B cell (primary cell): ENCODE measurements at regions not wholly inside any gene's neighbourhood (a gene's known extent, or its start where the extent isn't known, plus 50 kb on each side); places are given as distances from the start of the nearest gene placed in this dataset.

Experiments used
- ATAC-seq: fragments of 200-7000 bp; cut with Tn5 transposase; one replicate; pipeline ENCODE4 v1.10.0; 2021; ENCODE audit warnings: low read depth, mild to moderate bottlenecking, moderate number of reproducible peaks, moderate library complexity
- CTCF ChIA-PET: fragments of 350-600 bp; sonication (Branson Sonifier 250); formaldehyde crosslinking; loops from one replicate; lab custom pipeline; 2021; ENCODE audit warnings: antibody characterized with exemption, inconsistent platforms; lab: Charles Lee
- POLR2A ChIA-PET: fragments of 350-600 bp; sonication (Branson Sonifier 250); formaldehyde crosslinking; loops from one replicate; lab custom pipeline; 2021; ENCODE audit warnings: antibody characterized with exemption; lab: Charles Lee
- DNase-seq: peaks from one replicate; pipeline ENCODE4 v3.0.0; 2013
- H2AFZ ChIP-seq: 2 replicates; pipeline ENCODE4 v1.6.1; 2012; ENCODE audit warnings: mild to moderate bottlenecking, low read depth, low read length; ENCODE audit not compliant: insufficient read depth, poor library complexity, severe bottlenecking
- H3K27ac ChIP-seq, 2 donors: 1 replicate in 1 of 2; 2 replicates in 1 of 2; pipeline ENCODE4 v1.5.1; 2012 to 2013; ENCODE audit warnings: low read length in 2 of 2, mild to moderate bottlenecking in 2 of 2, moderate library complexity in 1 of 2
- H3K27me3 ChIP-seq, 4 experiments: fragments of 200-600 bp in 1 of 4; sonication (generic) in 1 of 4; replicated peaks in 1 of 4; 1 replicate in 2 of 4; 2 replicates in 2 of 4; pipeline versions ENCODE4 v1.6.1 to v1.7.0; 2013 to 2016; ENCODE audit warnings: low read length in 3 of 4, mild to moderate bottlenecking in 2 of 4, mixed read lengths in 1 of 4, moderate library complexity in 1 of 4; ENCODE audit not compliant: insufficient read depth in 4 of 4, control insufficient read depth in 3 of 4; ENCODE audit errors: control extremely low read depth in 1 of 4
- H3K36me3 ChIP-seq, 2 experiments: replicated peaks in 1 of 2; 1 replicate in 1 of 2; 2 replicates in 1 of 2; pipeline versions ENCODE4 v1.6.1 to v1.7.1; 2013; ENCODE audit warnings: low read length in 1 of 2; ENCODE audit not compliant: insufficient read depth in 2 of 2, control insufficient read depth in 1 of 2; ENCODE audit errors: control extremely low read depth in 1 of 2, extremely low read depth in 1 of 2
- H3K4me1 ChIP-seq, 2 donors: fragments of 200-600 bp in 1 of 2; sonication (generic) in 1 of 2; 1 replicate in 1 of 2; 2 replicates in 1 of 2; pipeline versions ENCODE4 v1.5.1 to v1.6.1; 2013 to 2017; ENCODE audit warnings: low read length in 2 of 2; ENCODE audit not compliant: control insufficient read depth in 2 of 2, insufficient read depth in 2 of 2
- H3K4me2 ChIP-seq: replicated peaks from 2 replicates; pipeline ENCODE3; 2012; ENCODE audit warnings: mild to moderate bottlenecking, low read depth, low read length; ENCODE audit not compliant: poor library complexity, severe bottlenecking
- H3K4me3 ChIP-seq, 5 experiments: fragments of 200-600 bp in 1 of 5; sonication (generic) in 1 of 5; 1 replicate in 3 of 5; 2 replicates in 2 of 5; pipeline versions ENCODE4 v1.5.1 to v1.7.0; 2011 to 2016; ENCODE audit warnings: low read length in 4 of 5, mild to moderate bottlenecking in 4 of 5, low read depth in 2 of 5, control low read depth in 1 of 5, moderate library complexity in 1 of 5; ENCODE audit not compliant: insufficient read depth in 1 of 5; ENCODE audit errors: control extremely low read depth in 1 of 5, extremely low read depth in 1 of 5
- H3K79me2 ChIP-seq: fragments of 200-600 bp; sonication (generic); one replicate; pipeline ENCODE4 v1.6.0; 2016; ENCODE audit warnings: low read length; ENCODE audit not compliant: control insufficient read depth, insufficient read depth
- H3K9ac ChIP-seq: fragments of 200-600 bp; sonication (generic); 2 replicates; pipeline ENCODE4 v1.6.1; 2017; ENCODE audit warnings: mild to moderate bottlenecking, low read length, moderate library complexity
- H3K9me3 ChIP-seq, 3 donors: one replicate each; pipeline versions ENCODE4 v1.6.1 to v1.7.1; 2013; ENCODE audit warnings: low read length in 2 of 3; ENCODE audit not compliant: control insufficient read depth in 2 of 3, insufficient read depth in 1 of 3; ENCODE audit errors: control extremely low read depth in 1 of 3
- H4K20me1 ChIP-seq: 2 replicates; pipeline ENCODE4 v1.6.0; 2012; ENCODE audit warnings: mild to moderate bottlenecking, low read length; ENCODE audit not compliant: insufficient read depth, control insufficient read depth, poor library complexity, severe bottlenecking
- H3K27ac Mint-ChIP-seq: one replicate; pipeline ENCODE4 v1.8.0; 2021; ENCODE audit warnings: mixed read lengths
- H3K27me3 Mint-ChIP-seq: one replicate; pipeline ENCODE4 v1.8.0; 2021; ENCODE audit warnings: mixed read lengths
- H3K4me1 Mint-ChIP-seq: one replicate; pipeline ENCODE4 v1.8.0; 2021; ENCODE audit warnings: mixed read lengths
- H3K4me3 Mint-ChIP-seq: one replicate; pipeline ENCODE4 v1.8.0; 2021; ENCODE audit warnings: mixed read lengths
- H3K9me3 Mint-ChIP-seq: one replicate; pipeline ENCODE4 v1.8.0; 2022; ENCODE audit warnings: mixed read lengths; ENCODE audit not compliant: insufficient read depth
- CTCF ChIP-seq: fragments of 200-600 bp; IDR thresholded peaks from one replicate; pipeline ENCODE4 v1.8.0; 2022; ENCODE audit warnings: antibody characterized with exemption, mild to moderate bottlenecking
- EZH2 ChIP-seq: IDR thresholded peaks from 2 replicates; pipeline ENCODE4 v1.6.1; 2012; ENCODE audit warnings: borderline replicate concordance, low read depth, mild to moderate bottlenecking, moderate library complexity, low read length; ENCODE audit not compliant: insufficient read depth, poor library complexity, severe bottlenecking
- WGBS: methylation state at CpG from one replicate; pipeline ENCODE4 v1.1.5; 2013; ENCODE audit warnings: missing lambda C conversion rate; ENCODE audit not compliant: insufficient coverage; 5-methylcytosine and 5-hydroxymethylcytosine counted together
- intact Hi-C: fragments of 100-400 bp; cut with micrococcal nuclease; formaldehyde crosslinking; loops from one replicate; pipeline ENCODE4 v1.10.0; 2022

- no peak overlapping the region for H3K9ac ChIP-seq
- H3K4me3 Mint-ChIP-seq: no peak overlapping the region
- H3K27ac ChIP-seq: no peak overlapping the region
- no peaks in the 10 kb centered on the region for H3K9me3 ChIP-seq
- no peaks in the 10 kb centered on the region for H3K9me3 Mint-ChIP-seq
- no peak overlapping the region for H3K4me3 ChIP-seq
- H3K36me3 ChIP-seq: no peaks in the 10 kb centered on the region
- no peak overlapping the region for H3K27ac Mint-ChIP-seq
- H3K4me2 ChIP-seq: no peak overlapping the region
- ATAC-seq (no peak), DNase-seq (no peak)
- no peaks in the 10 kb centered on the region for H3K4me1 Mint-ChIP-seq
- H3K27me3 Mint-ChIP-seq: peaks cover 17% of the 10 kb centered on the region
- H3K4me1 ChIP-seq: no peaks in the 10 kb centered on the region
- H4K20me1 ChIP-seq: no peaks in the 10 kb centered on the region
- intact Hi-C loops: no loop called here
- TF ChIP-seq CTCF: no peak
- no peak for TF ChIP-seq EZH2
- H2AFZ ChIP-seq: no peak overlapping the region
- peaks cover 0 to 10% (median 3%) of the 10 kb centered on the region in 4 experiments for H3K27me3 ChIP-seq
- no peaks in the 10 kb centered on the region for H3K79me2 ChIP-seq
- POLR2A ChIA-PET: no interaction called here
- 100% methylated on average over 1 of the region's 1 CpG for whole genome bisulfite sequencing
- CTCF ChIA-PET: no interaction called here
Observed at GRCh38 chr18:51610481-51610880, 413.0 kb upstream of the MEX3C start.

DNA sequence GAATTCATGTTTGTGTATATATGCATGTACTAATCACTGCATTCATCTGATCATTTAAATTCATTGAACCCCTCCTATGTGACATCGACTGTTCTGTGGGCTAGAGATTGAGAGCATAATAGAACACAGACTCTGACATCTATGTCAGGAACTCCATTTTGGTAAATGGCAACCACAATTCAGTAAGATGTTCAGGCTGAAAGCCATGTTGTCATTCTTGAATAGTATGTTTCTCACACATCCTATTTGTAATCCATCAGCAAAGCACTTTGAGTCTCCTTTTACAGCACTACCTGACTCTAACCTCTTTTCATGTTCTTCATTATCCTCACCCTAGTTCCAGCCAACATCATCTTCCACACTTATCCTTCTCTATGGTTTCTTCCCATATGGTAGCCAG is 413.8 kb upstream of the MEX3C start:
- H3K27me3 Mint-ChIP-seq: peaks cover 19% of the 10 kb centered on the region
- TF ChIP-seq CTCF (no peak), EZH2 (no peak)
- DNase-seq (no peak), ATAC-seq (no peak)
- no peaks in the 10 kb centered on the region for H3K79me2 ChIP-seq
- H3K27me3 ChIP-seq: peaks cover 0 to 10% (median 3%) of the 10 kb centered on the region in 4 experiments
- H3K36me3 ChIP-seq: no peaks in the 10 kb centered on the region
- no peak overlapping the region for H3K4me3 Mint-ChIP-seq
- H4K20me1 ChIP-seq: no peaks in the 10 kb centered on the region
- no peak overlapping the region for H3K4me2 ChIP-seq
- no peaks in the 10 kb centered on the region for H3K9me3 ChIP-seq
- intact Hi-C loops: no loop called here
- H3K27ac Mint-ChIP-seq: no peak overlapping the region
- no peak overlapping the region for H3K27ac ChIP-seq
- no peak overlapping the region for H2AFZ ChIP-seq
- ChIA-PET CTCF (no interaction called here), POLR2A (no interaction called here)
- H3K9ac ChIP-seq: no peak overlapping the region
- no peaks in the 10 kb centered on the region for H3K4me1 ChIP-seq
- H3K9me3 Mint-ChIP-seq: no peaks in the 10 kb centered on the region
- H3K4me1 Mint-ChIP-seq: no peaks in the 10 kb centered on the region
- no peak overlapping the region for H3K4me3 ChIP-seq
- no CpG with 5 or more reads among the region's 1 CpG for WGBS
